SK-MEL-5 (cell line): ENCODE measurements at regions not wholly inside any gene's neighbourhood (a gene's known extent, or its start where the extent isn't known, plus 50 kb on each side); places are given as distances from the start of the nearest gene placed in this dataset.
"Not testable (repeated sequence)": the region's sequence is repeated elsewhere in the genome, so short reads cannot be mapped to it uniquely, and the experiment has no call there.

Experiments used
- DNase-seq: peaks from one replicate; pipeline ENCODE4 v3.0.0-alpha.2; 2016; ENCODE audit warnings: low read depth, low spot score
- in situ Hi-C: cut with HindIII; loops from 2 replicates; pipeline ENCODE4 v1.10.0; 2016; ENCODE audit warnings: low sequenced_read_pairs, high pct_unique_total_duplicates, low pct_unique_long_range_greater_than_20kb

DNA sequence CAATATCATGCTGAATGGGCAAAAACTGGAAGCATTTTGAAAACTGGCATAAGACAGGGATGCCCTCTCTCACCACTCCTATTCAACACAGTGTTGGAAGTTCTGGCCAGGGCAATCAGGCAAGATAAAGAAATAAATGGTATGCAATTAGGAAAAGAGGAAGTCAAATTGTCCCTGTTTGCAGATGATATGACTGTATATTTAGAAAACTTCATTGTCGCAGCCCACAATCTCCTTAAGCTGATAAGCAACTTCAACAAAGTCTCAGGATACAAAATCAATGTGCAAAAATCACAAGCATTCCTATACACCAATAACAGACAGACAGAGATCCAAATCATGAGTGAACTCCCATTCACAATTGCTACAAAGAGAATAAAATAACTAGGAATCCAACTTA lies 136.8 kb downstream of the ZNF608 start:
- DNase-seq, in situ Hi-C loops: not testable (repeated sequence)

- no peak for DNase-seq
- in situ Hi-C loops, result no loop called here
Observed at GRCh38 chr5:124606543-124606942, 139.9 kb downstream of the ZNF608 start.

DNA sequence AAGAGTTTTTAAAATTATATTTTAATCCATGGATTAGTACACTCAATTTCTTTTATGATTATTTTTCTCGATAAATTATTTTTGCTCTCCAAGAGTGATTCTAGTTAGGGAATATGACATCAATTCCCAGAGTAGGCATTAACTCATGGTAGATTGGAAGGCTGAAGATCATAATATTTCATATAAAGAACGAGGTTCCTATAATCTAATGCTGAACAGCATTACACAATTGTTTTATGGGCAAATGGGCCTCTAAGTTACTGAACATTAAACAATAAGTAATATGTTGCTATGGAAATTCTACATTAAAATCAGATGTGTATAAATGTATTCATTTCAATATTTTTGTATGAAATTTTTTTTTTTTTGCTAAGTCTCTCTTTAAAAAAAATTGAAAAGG lies 140.3 kb downstream of the ZNF608 start:
- no peak for DNase-seq
- in situ Hi-C loops, result no loop called here

DNA sequence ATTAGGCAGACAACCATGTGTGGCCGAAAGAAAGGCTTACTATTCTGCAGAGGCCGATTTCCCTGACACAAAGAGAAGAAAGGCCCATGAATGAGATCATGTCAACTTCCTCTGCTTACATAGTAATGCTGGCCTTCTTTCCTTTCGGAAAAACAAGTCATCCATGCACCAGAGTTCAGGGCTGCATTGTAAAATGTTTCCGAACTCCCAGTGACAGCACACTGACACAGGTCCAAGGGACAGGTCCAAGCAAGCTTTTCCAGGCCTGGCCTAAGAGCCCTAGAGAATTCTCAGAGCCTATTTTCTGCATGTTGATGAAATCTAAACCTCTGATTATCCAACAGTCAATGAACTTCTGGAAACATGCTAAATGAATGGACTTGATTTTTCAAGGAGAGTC lies 140.9 kb downstream of the ZNF608 start:
- in situ Hi-C loops, result no loop called here
- DNase-seq, result no peak

GRCh38 chr5:124604419-124604818 lies 142.0 kb downstream of the ZNF608 start:
- in situ Hi-C loops, result no loop called here
- DNase-seq, result no peak

- in situ Hi-C loops, result no loop called here
- DNase-seq, result no peak
Observed at GRCh38 chr5:124602925-124603650, 143.4 kb downstream of the ZNF608 start.

- DNase-seq, result peak; percentile 71
- in situ Hi-C loops, result no loop called here
Observed at GRCh38 chr5:124599028-124599973, 147.1 kb downstream of the ZNF608 start.

- in situ Hi-C loops, result no loop called here
- DNase-seq, result no peak
Observed at GRCh38 chr5:124596595-124597421, 149.6 kb downstream of the ZNF608 start.

DNA sequence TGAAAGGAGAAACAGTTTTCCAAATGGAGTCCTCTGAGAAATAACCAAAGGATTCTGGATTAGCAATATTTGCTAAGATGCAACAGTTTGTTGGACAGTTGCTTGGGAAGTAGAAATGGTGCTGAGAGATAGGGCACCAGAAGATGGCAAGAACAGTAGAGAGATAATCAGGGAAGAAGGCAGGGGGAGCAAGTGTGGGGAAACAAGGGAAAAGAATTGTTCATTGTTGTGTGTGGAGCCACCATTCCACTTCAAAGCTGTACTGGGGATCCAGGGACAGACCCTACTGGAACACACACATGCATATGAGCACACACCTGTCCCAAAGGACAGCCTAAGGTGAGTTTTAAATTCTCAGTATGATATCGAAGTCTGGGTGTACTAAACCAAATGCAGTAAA lies 152.5 kb downstream of the ZNF608 start:
- DNase-seq, result no peak
- in situ Hi-C loops, result no loop called here

DNA sequence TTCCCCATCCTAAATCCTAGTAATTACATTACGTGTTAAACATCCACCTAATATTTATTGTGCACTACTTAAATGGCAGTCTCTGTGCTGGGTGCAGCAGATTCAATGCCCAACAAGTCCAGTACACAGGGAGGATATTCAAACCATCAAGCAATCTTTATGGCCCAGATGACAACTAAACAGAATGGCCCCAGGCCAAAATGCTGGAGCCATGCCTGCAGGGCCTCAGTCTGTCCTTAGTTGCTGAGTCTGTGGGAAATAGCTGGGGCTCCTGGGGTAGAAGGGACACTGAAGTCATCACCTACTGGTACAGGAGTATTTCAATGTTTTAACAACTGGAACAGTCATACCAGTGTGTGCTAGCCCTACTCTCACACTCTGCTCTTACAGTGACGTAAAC lies 153.5 kb downstream of the ZNF608 start:
- in situ Hi-C loops, result no loop called here
- DNase-seq, result no peak

DNA sequence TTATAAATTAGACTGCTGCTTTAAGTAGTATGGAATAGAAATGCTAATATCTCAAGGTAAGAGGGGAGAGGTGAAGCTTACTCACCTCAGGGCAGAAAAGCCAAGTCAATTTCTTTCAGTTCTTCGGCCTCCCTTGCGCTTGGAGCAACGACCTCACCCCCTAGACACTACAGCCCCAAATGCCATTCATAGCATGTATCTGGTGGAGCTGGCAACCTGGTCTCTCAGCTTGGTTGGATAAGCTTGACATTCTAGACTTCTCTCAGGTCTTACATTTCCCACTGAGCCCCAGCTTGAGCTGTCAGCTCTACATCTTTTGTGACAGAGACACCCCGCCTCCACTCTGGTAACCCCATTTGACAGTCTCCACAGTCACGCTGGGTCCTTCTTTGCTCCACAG lies 154.9 kb downstream of the ZNF608 start:
- in situ Hi-C loops, result no loop called here
- no peak for DNase-seq

GRCh38 chr5:124590686-124591085 lies 155.8 kb downstream of the ZNF608 start:
- in situ Hi-C loops, result no loop called here
- DNase-seq, result no peak

DNA sequence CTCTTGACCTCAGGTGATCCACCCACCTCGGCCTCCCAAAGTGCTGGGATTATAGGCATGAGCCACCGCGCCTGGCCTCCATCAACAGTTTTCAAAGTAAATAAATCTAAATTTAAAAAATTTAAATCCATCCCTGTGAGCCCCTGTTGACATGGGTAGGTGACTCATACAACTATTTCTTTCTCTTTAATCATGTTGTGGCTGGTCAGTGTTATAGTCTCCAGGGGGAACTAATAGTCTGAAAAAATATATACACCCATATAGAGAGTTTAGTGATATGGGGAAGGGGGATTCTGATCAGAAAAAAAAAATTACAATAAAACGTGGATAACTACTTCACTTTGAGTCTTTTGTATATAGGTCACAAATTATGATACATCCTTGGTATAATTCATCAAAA lies 159.2 kb downstream of the ZNF608 start:
- no peak for DNase-seq
- in situ Hi-C loops, result no loop called here

DNA sequence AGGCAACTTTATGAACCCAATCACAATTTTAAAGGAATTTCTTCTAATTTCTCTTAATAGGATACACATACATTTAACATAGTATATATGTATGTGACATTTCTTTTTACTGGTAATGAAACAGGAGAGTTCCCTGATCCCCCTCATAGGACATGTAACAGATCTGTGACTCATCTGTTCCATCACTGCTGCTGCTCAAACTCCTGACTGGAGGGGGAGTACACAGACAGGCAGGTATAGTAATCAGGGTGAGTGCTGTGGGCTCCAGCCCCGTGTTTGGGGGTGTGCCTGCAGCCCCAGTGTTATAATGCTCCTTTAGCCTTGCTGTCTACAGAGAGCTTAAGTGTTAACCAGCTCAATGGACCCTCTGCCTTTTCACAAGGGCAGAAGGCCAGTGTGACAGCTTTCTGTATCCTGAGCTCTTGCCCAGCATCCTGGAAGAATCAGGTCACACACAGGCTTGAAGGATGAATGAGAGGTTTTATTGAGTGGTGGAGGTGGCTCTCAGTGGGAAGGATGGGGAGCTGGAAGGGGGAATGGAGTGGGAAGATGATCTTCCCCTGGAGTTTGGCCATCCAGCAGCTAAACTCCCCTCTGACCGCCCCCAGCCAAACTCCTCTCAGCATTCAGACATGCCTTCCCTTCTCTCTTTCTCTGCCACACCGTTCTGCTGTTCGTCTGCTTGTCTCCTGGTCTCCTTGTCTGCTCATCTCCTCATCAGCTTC lies 161.3 kb downstream of the ZNF608 start:
- in situ Hi-C loops, result no loop called here
- DNase-seq, result no peak

DNA sequence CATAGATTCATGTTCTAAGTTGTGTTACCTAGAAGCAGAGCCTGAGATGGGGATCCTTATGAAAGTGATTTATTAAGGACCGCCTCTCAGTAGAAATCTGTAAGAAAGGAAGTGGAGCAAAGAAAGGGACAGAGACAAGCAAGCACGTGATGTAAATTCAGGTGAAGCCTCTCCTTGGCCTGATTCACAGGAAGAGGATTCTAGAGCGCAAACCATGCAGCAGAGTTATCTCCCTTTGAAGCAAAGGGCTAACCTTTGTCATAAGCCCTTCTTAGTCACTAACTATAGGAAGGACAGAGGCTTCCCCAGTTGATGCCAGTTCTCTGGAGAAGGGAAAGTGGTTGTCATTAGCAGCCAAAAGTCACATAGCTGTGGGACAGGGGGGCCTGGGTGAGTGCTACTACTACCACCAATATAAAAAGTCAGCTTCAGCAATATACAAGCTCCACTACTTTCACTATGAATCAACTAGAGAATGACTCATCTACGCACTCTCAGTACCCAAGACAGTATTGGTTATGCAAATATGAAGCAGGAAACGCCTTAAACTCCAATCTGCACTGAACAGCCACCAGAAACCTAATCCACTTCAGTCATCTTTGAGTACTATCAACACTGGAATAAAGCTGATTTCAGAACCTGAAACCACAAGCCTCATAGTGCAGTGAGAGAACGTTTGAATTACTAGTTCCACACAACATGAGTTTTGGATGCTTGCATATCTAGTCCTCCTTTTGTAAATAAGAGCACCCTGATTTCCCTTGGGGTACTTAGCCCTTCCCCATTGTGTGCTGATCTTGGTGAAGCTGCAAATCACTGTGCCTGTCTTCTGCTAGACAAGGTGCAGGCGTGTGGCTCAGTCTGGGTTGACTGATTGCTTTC lies 162.7 kb downstream of the ZNF608 start:
- in situ Hi-C loops, result no loop called here
- DNase-seq, result no peak

DNA sequence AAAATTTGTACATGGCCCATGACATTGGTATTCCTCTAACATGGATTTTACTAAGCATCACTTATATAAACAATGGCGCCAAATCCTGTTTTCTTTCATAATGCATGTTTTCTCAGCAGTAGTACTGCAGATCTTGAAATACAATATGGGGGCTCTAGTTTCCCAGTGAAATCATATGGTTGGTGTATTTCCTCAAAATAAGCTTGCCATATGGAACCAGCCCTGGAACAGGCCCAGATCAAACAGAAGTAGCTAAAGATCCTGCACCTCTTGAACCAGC lies 163.9 kb downstream of the ZNF608 start:
- no peak for DNase-seq
- in situ Hi-C loops, result no loop called here
